Umbilical cord (tissue), 1 donor: ENCODE measurements at regions not wholly inside any gene's neighbourhood (a gene's known extent, or its start where the extent isn't known, plus 50 kb on each side); places are given as distances from the start of the nearest gene placed in this dataset.
A peak's percentile ranks its signal among the peaks of the same experiment; 100 is the strongest.
"Not testable (repeated sequence)": the region's sequence is repeated elsewhere in the genome, so short reads cannot be mapped to it uniquely, and the experiment has no call there.

Experiments used
- DNase-seq: peaks from one replicate; pipeline ENCODE4 v3.0.0-alpha.2; 2015; ENCODE audit warnings: low spot score

DNA sequence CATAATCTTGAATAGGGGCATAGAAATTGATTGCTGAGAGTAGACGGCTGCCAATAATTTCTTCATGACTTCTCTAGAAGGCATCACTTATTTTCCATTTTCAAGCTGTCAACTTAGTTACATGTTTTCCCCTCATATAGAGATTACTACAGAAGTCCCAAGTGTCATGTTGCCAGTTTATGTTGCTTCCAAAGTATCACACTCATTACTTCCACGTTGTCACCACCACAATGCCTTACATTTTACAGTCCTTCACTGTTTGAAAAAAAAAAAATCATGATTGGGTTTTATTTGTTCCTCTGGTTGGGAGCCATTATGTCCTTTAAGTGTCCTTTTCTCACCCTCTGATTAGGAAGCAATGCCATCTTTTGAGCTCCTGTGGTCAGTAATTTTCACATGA lies 2144.6 kb upstream of the ACO1 start:
- DNase-seq: no peak

DNA sequence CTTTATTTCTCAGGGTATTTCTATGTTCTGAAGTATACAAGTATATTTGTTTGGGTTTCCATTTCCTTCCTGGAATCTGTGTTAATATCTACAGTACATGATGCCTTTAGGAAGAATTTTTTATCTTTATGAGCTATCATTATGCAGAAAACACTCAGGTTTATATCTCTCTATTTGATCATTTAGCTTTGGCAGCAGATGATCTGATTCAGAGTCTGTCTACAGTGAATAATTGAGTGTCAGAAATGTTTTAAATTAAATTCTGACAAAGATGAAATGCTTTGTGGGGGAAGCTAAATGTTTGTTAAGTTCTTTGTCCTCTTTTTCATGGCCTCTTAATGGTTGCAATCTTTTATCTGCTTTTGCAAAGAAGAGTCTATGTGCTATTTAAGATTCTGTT lies 2141.0 kb upstream of the ACO1 start:
- DNase-seq: no peak

GRCh38 chr9:30244877-30245276 lies 2139.6 kb upstream of the ACO1 start:
- DNase-seq: no peak

DNA sequence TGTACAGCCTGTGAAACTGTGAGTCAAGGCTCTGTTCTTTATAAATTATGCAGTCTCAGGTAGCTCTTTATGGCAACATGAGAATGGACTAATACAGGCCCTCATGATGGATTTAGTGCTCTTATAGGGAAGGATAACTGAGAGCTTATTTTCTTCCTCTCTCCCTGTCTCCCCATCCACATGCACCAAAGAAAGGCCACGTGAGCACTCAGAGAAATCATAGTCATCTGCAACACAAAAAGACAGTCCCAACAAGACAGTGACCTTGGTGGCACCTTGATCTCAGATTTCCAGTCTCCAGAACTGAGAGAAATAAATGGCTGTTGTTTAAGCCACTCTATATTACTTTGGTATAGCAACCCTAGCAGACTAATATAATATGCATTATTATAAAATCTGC lies 2133.6 kb upstream of the ACO1 start:
- DNase-seq: no peak

DNA sequence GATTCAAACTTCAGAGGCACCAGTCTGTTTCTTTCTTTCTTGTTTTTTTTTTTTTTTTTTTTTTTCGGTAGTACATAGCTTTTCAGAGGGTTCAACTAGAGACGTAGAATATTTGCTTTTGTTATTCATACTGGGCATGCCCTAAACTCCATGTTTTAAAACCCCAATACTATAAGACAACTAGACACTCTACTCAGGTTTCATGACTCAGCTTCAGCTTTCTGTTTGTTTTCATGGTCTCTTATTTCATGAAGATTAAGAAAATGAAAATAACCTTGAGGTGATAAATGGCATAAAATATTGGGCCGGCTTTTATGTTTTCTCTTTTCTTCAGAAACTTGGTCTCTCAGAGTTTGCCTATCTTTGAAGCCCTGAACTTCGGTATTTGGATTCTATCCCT lies 2126.3 kb upstream of the ACO1 start:
- no peak for DNase-seq

DNA sequence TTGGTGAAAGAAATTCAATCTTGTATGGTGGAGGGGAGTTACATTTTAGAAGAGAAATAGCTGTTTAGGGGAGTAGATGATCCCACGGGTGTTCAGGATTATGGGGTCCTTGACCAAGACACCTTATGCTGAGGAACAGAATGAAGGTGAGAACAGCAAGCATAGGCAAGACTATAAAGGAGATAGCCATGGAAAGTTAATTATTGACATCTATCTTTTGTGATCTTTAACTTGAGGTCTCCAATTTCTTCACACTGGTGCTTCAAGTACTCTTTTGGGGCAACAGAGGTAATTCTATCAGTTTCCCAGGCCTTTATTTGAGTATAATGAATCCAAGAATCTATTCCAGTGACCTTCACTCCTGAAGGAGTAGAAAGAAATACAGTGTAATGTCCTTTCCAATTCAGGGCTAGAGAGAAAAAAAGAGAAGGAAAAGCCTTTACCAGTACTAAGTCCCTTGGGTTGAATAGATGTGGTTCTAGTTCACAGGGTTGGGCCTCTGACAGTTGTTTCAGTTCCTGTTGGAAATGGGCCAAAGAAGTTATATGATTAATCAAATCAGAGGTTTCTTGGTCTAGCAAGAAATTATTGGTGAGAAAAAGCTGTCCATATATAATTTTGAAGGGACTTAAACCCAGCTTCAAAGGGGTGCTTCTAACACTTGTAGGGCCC lies 2104.1 kb upstream of the ACO1 start:
- DNase-seq: no peak

- no peak for DNase-seq
Measured at GRCh38 chr9:30289435-30289834, 2095.0 kb upstream of the ACO1 start.

DNA sequence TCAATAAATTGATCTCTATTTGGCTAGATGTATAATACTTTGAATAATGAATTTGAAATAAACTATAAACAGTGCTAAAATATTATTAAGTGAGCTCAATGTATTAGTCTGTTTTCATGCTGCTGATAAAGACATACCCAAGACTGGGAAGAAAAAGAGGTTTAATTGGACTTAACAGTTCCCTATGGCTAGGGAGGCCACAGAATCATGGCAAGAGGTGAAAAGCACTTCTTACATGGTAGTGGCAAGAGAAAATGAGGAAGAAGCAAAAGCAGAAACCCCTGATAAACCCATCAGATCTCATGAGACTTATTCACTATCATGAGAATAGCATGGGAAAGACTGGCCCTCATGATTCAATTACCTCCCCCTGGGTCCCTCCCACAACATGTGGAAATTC lies 2092.4 kb upstream of the ACO1 start:
- not testable (repeated sequence) for DNase-seq

GRCh38 chr9:30293231-30293630 lies 2091.2 kb upstream of the ACO1 start:
- no peak for DNase-seq

DNA sequence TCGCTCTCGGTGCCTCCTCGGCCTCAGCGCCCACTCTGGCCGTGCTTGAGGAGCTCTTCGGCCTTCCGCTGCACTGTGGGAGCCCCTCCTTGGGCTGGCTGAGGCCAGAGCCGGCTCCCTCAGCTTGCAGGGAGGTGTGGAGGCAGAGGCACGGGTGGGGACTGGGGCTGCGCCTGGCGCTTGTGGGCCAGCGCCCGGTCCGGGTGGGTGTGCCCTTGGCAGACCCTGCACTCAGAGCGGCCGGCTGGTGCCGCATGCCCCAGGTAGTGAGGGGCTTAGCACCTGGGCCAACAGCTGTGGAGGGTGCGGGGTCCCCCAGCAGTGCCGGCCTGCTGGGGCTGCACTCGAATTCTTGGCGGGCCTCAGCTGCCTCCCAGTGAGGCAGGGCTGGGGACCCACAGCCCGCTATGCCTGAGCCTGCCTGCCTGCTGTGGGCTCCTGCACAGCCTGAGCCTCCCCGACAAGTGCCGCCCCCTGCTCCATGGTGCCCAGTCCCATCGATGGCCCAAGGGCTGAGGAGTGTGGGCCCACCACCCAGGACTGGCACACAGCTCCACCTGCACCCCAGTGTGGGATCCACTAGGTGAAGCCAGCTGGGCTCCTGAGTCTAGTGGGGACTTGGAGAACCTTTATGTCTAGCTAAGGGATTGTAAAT lies 2085.2 kb upstream of the ACO1 start:
- no peak for DNase-seq

- DNase-seq: peak; percentile 6
Measured at GRCh38 chr9:30301271-30301963, 2083.0 kb upstream of the ACO1 start.

DNA sequence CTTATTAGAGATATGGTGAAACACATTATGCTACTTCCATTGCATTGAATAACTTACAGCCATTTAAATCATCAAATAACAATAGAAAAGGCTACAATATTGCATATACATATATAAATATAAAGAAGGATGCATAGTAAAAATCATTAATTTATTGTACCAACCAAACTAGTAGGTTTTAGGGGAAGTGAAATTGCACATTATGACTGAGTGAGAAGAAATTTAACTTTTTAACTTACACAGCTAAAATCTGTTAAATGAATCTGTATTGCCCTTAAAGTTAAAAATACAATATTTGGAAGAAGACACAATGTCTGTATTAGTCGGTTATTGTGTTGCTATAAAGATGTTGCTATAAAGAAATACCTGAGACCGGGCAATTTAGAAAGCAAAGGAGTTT lies 2073.7 kb upstream of the ACO1 start:
- no peak for DNase-seq

GRCh38 chr9:30329431-30329830 lies 2055.0 kb upstream of the ACO1 start:
- no peak for DNase-seq

GRCh38 chr9:30348904-30349303 lies 2035.5 kb upstream of the ACO1 start:
- DNase-seq: no peak

DNA sequence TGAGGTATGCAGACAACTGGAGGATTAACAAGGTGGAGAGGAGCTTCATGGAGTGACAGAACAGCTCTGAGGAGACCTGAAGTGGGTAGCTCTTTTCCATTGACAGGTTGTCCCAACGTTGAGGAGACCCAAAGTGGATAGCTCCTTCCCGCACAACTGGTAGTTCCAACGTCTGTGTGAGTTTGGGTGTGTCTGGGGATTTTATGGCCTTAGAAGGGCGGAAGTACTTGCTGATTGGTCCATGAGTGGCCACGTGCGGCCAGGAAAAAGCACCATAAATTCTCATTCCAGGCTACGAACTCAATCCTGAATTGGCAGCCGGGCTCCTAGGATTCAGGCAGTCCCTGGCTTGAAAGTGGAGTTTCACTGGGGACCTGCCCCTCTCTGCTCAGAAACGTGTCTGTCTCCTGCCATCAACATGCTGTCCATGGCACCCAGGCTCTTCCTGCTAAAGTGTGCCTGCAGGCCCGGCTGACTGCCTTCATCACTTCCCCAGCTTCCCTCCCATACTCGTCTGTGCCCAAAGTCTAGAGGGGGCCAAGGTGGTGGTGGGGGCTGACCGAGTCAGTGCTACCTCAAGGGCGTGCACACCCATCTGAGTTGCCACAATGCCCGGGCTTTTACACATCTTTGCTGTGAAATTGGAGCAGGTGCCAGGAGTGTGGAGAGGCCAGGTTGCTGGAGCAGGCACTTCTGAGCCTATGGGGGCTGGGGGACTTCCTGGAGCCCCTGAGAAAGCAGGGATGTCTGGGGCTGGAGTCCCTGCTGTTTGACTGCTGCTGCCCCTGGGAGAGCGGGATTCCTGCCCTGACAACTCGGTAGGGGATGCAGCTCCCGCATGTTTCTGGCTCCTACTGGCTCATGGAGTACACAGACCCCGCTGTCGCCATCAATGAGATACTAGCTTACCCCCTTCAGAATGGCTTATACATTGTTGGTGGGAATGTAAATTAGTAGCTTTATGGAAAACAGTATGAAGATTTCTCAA lies 2034.6 kb upstream of the ACO1 start:
- DNase-seq: no peak

GRCh38 chr9:30356221-30356620 lies 2028.2 kb upstream of the ACO1 start:
- no peak for DNase-seq

GRCh38 chr9:30362373-30362772 lies 2022.1 kb upstream of the ACO1 start:
- no peak for DNase-seq

GRCh38 chr9:30366140-30366539 lies 2018.3 kb upstream of the ACO1 start:
- DNase-seq: not testable (repeated sequence)

DNA sequence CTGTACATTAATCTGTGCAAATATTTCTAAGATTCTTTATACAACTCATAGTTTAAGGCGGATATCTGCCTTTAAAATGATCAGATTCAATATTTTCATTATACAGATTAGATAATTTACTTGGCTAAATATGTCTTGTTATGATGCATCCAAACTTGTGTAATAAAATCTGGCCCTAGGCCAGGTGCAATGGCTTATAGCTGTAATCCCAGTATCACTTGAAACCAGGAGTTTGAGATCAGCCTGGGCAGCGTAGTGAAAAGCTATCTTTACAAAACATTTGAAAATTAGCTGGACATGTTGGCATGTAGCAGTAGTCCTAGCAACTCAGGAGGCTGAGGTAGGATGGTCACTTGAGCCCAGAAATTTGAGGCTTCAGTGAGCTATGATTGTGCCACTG lies 2002.2 kb upstream of the ACO1 start:
- peak; percentile 22 for DNase-seq

GRCh38 chr9:30410273-30410672 lies 1974.2 kb upstream of the ACO1 start:
- no peak for DNase-seq

GRCh38 chr9:30411571-30411970 lies 1972.9 kb upstream of the ACO1 start:
- no peak for DNase-seq

- peak; percentile 71 for DNase-seq
Measured at GRCh38 chr9:30459156-30459555, 1925.3 kb upstream of the ACO1 start.
